ENCODE measurements at regions not wholly inside any gene's neighbourhood (a gene's known extent, or its start where the extent isn't known, plus 50 kb on each side); places are given as distances from the start of the nearest gene placed in this dataset.
"Not testable (repeated sequence)": the region's sequence is repeated elsewhere in the genome, so short reads cannot be mapped to it uniquely, and the experiment has no call there.

- DNase-seq (ENCODE audit: low read depth, low spot score), result no peak
Observed at GRCh38 chr16:63714876-63715275, 1407.0 kb downstream of the CDH11 start.

DNA sequence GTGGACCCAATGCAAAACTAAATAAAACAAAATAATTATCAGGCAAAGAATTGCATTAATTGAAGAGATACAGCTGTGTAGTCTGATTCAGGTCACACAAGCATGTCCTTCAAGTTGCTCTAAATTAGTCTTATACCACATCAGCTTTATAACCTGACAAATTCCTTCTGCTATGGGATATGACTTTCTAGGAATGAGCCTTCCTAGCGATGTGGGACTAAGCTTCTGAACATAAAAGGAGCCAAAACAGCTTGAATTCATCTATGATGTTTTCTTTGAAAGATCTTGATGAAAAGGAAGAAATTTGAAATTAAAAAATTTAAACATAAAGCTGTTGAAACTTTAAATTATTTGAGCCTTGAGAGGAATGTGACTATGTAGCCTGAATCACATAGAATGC is 1409.1 kb downstream of the CDH11 start:
- DNase-seq (ENCODE audit: low read depth, low spot score), result no peak

- DNase-seq (ENCODE audit: low read depth, low spot score), result no peak
Observed at GRCh38 chr16:63703612-63704011, 1418.3 kb downstream of the CDH11 start.

DNA sequence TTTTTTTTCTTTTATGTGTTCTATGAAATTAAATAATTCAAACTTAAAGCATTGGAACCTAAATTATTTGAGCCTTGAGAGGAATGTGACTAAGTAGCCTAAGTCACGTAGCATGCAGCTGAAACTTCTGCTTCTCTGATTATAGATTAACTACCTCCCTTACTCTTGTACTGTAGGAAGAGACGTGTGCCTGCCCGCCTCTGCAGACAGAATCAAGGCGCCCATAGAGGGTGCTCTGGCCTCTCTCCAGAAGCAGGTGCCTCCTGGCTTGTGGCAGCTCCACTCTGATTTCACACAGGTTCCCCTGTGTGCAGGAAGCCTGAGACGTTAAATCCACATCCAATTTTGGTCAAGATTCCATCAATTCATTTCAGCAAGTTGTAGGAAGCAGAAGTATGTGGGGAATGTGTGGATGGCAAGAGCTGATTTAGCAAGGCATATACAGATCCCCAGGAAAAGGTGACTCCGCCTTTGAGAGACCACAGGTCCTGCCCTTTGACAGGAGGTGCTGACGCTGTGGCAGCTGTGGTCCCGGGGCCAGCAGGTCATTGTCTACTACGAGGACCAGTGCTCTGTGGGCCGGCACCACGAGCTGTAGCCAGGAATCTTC is 1418.8 kb downstream of the CDH11 start:
- DNase-seq (ENCODE audit: low read depth, low spot score), result no peak

DNA sequence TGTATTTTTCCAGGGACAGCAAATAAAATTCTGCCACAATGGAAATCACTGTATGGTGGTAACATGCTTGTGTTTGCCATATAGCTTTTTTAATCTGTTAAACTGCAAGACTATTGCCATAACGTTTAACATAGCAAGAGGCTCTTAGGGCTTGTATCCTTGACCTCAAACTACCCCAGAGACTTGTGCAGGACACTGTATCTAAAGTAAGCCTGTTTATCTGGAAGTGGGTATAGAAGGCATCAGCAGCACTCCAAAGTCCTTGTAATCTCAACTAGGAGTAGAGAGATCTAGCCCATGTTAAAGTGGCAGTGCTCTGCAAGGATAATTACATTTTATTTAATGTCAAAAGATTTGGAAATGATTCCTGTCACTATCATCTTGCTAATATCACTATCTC is 1424.1 kb downstream of the CDH11 start:
- no peak for DNase-seq (ENCODE audit: low read depth, low spot score)

GRCh38 chr16:63695347-63695746 is 1426.5 kb downstream of the CDH11 start:
- DNase-seq (ENCODE audit: low read depth, low spot score), result no peak

DNA sequence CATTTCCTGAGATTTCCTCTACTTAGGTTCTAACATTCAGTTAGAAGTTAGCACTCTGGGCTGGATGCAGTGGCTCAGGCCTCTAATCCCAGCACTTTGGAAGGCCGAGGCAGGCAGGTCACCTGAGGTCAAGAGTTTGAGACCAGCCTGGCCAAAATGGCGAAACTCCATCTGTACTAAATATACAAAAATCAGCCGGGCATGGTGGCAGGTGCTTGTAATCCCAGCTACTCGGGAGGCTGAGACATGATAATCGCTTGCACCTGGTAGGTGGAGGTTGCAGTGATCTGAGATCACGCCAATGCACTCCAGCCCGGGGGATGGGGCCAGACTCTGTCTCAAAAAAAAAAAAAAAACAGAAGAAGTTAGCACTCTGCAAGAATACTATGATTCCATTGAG is 1430.9 kb downstream of the CDH11 start:
- DNase-seq (ENCODE audit: low read depth, low spot score), result no peak

DNA sequence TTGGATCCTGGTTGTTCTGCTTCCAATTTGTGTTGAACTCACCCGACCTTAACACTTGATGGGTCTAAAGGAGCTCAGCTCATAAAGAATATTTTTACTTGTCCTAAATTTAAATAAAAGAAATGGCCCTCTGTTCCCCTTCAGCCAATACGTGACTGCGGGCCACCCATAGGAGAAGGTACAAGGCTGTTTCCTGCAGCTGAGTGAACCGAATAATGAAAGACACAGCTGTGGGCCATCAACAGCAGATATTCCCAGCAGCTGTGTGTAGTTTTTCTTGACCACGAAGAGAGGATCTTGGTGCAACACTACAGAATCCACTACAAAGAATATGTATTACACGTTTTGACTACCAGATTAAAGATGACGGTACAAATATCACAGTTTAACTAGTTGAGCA is 1431.6 kb downstream of the CDH11 start:
- no peak for DNase-seq (ENCODE audit: low read depth, low spot score)

GRCh38 chr16:63689068-63689467 is 1432.8 kb downstream of the CDH11 start:
- no peak for DNase-seq (ENCODE audit: low read depth, low spot score)

- no peak for DNase-seq (ENCODE audit: low read depth, low spot score)
Observed at GRCh38 chr16:63684149-63685101, 1437.4 kb downstream of the CDH11 start.

DNA sequence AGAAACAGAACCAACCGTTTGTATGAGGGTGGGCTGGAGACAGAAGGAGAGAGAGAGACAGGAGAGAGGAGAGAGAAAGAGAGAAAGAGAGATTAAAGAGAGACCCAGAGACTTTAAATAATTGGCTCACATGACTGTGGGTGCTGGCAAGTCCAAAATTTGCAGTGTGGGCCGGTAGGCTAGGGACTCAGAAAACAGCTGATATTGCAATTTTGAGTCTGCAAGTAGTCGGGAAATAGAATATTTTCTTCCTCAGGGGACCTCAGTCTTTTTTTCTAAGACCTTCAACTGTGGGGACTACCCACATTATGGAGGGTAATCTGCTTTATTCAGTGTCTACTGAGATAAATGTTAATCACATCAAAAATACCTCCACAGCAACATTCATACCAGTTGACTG is 1439.0 kb downstream of the CDH11 start:
- no peak for DNase-seq (ENCODE audit: low read depth, low spot score)

GRCh38 chr16:63672493-63672892 is 1449.4 kb downstream of the CDH11 start:
- DNase-seq (ENCODE audit: low read depth, low spot score), result no peak

DNA sequence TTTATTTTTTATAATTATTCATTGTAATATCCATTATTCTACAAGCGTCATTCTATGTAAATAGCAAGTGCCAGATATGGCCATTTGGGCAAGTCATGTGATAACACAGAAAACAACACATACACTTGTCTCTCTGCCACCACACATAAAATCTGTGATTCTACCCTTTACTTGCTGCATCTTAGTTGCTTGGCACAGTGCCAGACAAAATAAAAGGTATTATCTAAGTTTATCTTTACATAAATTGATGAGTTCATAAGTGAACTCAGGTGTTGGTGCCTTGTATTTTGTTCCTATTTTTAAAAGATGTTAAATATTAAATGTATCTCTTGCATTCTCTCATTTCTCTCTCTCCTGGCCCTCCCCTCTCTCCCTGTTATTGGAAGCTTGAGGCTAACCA is 1458.7 kb downstream of the CDH11 start:
- no peak for DNase-seq (ENCODE audit: low read depth, low spot score)

GRCh38 chr16:63655846-63656245 is 1466.0 kb downstream of the CDH11 start:
- no peak for DNase-seq (ENCODE audit: low read depth, low spot score)

GRCh38 chr16:63653044-63653839 is 1468.6 kb downstream of the CDH11 start:
- DNase-seq (ENCODE audit: low read depth, low spot score), result no peak

- DNase-seq (ENCODE audit: low read depth, low spot score), result no peak
Observed at GRCh38 chr16:63652091-63652490, 1469.8 kb downstream of the CDH11 start.

GRCh38 chr16:63650550-63650949 is 1471.3 kb downstream of the CDH11 start:
- no peak for DNase-seq (ENCODE audit: low read depth, low spot score)

DNA sequence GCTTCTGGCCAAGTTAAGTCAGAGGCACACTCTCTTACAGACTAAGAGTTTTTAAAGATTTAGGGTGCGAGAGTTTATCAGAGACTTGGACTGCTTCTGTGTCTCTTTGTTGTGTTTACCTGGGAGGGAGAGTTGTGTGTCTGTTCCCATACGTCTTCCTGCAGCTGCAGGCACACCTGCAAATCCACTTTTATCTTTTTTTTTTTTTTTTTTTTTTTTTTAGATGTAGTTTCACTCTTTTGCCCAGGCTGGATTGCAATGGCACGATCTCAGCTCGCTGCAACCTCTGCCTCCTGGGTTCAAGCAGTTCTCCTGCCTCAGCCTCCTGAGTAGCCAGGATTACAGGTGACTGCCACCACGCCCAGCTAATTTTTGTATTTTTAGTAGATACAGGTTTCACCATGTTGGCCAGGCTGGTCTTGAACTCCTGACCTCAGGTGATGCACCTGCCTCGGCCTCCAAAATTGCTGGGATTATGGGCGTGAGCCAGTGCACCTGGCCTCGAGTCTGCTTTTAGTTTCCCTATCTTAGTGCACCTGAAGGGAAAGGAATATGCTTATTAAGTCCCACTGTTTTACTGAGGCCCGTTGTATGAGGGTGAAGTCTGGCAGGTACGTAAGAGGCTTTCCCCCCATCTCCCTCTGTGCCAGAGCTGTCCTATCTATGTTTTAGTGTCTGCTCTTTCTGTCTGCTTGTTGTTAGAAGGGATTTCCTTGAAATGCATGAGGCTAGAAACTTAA is 1488.0 kb downstream of the CDH11 start:
- not testable (repeated sequence) for DNase-seq (ENCODE audit: low read depth, low spot score)

DNA sequence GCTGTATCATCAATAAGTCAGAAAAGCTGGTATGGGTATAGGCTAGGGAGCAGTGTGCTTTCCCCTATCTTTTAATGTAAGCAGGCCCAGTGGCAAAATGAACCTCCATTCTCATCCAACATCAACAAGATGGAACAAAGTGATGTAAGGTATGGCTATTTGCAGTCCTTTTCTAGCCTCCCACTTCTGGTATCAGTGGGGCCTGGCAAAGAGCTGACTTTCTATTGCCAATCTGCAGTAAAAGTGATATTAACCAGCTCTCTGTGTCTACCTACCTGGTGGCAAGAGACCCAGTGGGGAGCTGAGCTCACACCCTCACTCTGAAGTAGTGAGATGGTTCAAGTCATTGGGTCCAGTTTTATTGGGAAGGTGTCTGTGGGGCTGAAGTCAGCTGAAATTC is 1492.6 kb downstream of the CDH11 start:
- no peak for DNase-seq (ENCODE audit: low read depth, low spot score)

- DNase-seq (ENCODE audit: low read depth, low spot score), result no peak
Observed at GRCh38 chr16:63628812-63629211, 1493.1 kb downstream of the CDH11 start.

- no peak for DNase-seq (ENCODE audit: low read depth, low spot score)
Observed at GRCh38 chr16:63625126-63625525, 1496.7 kb downstream of the CDH11 start.

All from brain pericyte (primary cell).